Left kidney (tissue), 1 donor: ENCODE measurements at regions not wholly inside any gene's neighbourhood (a gene's known extent, or its start where the extent isn't known, plus 50 kb on each side); places are given as distances from the start of the nearest gene placed in this dataset.

Experiments
- DNase-seq: peaks from one replicate; pipeline ENCODE4 v3.0.0-alpha.2; 2013

- DNase-seq: peak; percentile 6
These were observed 485.7 kb downstream of the NUF2 start for GRCh38 chr1:163807331-163808049.

DNA sequence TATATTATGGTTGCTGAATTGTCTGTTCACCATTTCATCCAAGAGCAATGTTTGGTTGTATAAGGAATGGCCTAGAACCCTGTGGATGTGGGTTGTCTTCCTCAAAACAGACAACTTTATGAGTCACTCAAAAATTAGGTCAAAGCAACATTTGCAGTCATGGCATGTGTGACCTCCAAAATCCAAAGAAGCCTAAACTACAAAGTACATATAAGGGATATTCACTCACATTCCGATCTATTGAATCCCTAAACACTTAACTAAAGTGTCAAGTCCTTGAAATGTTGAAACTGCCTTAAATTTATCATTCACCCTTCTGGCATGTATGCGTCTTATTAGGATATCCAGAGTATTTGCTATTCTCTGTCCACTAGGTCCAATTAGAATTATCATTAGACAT lies 491.5 kb downstream of the NUF2 start:
- DNase-seq: no peak

- no peak for DNase-seq
These were observed 498.5 kb downstream of the NUF2 start for GRCh38 chr1:163820226-163820625.

- no peak for DNase-seq
These were observed 499.0 kb downstream of the NUF2 start for GRCh38 chr1:163820766-163821165.

GRCh38 chr1:163821679-163822078 lies 499.9 kb downstream of the NUF2 start:
- DNase-seq: no peak

GRCh38 chr1:163823017-163823416 lies 501.3 kb downstream of the NUF2 start:
- no peak for DNase-seq

DNA sequence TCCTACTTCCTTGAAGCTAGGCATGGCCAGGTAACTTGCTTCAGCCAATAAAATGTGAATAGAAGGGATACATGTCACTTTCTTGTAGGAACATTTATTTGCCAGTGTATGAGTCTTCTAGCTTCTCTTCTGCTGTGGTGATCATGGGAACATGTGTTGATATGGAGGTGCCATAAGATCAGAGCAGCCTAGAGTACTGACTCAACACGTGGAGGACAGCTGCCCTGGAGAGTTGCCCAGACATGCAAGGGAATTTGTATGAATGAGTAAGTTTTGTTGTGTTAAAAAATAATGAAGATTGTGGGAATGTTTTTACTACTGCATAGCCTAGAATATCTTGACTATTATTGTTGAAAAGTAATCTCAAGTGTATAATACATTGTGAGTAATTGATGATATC lies 502.3 kb downstream of the NUF2 start:
- DNase-seq: no peak

- no peak for DNase-seq
These were observed 502.7 kb downstream of the NUF2 start for GRCh38 chr1:163824490-163824889.

GRCh38 chr1:163826500-163826899 lies 504.7 kb downstream of the NUF2 start:
- DNase-seq: no peak

DNA sequence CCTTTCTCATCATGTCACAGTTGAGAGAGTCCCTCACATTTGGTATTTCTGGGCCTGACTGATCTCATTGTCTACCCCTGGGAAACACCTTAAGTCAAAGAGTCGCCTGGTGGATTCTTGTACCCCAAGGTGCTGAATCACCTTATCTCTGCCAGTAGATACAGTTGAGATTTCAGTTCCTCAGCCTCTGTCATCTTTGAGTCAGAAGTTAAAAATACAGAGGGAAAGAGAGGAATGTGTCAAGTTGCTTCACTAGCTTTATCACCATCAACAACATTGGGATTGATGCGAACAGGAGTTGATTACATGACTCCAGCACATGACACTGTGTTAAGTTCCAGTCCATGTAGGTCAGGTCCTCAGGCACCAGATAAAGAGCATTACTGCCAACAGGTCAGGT lies 513.0 kb downstream of the NUF2 start:
- DNase-seq: no peak

DNA sequence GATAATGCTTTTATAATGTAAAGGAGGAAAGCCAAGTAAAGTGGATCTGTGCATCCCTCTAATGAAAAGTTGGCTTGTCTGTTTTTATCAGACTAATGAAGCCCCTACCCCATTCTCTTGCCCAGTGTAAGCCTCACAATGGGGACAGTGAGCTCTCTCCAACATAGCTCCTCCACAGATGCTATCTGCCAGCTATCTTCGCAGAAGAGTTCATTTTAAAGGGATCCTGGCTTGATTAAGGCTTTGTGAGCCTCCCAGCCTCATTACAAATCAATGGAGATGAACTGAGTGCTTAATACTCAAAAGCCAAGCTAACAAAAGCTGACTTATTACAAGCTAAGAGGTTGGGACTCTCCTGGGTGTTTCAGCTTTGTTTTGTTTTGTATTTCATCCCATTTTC lies 514.7 kb downstream of the NUF2 start:
- DNase-seq: no peak

DNA sequence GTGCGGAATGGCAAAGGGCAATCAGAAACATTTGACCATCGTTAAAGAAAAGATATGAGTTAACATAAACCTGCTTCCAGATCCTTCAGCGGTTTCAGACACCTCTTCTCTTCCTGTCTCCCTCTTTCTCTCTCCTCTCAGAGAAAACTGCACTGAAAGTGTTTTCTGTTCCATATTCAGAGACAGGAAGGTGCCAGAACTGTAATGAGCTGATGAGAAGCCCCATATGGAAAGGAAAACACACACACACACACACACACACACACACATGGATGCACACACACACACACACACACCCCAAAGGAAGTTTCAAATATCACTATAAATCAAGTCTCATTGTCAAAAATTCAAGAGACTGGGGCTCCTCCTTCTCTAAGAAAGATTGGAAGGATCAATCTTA lies 515.5 kb downstream of the NUF2 start:
- no peak for DNase-seq

- DNase-seq: no peak
These were observed 520.8 kb downstream of the NUF2 start for GRCh38 chr1:163842571-163842970.

- DNase-seq: no peak
These were observed 522.7 kb downstream of the NUF2 start for GRCh38 chr1:163844459-163844858.

GRCh38 chr1:163845279-163845678 lies 523.5 kb downstream of the NUF2 start:
- no peak for DNase-seq

GRCh38 chr1:163863731-163864130 lies 542.0 kb downstream of the NUF2 start:
- no peak for DNase-seq

- no peak for DNase-seq
These were observed 542.5 kb downstream of the NUF2 start for GRCh38 chr1:163864207-163864606.

GRCh38 chr1:163866564-163866963 lies 544.8 kb downstream of the NUF2 start:
- DNase-seq: peak; percentile 42

DNA sequence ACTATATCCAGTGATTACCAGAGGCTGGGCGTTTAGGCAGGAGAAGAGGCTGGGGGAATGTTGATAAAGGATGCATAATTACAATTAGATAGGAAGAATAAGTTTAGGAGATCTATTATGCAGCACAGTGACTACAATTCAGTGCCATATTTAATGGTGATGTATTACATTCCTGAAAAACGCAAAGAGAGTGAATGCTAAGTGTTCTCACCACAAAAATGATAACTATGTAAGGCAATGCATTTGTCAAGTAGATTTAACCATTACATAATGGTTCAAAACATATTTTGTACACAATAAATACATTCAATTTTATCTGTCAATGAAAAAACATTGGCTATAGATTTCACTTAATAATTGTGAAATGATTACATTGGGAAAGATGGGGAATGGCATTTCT lies 548.9 kb downstream of the NUF2 start:
- no peak for DNase-seq

GRCh38 chr1:163872067-163872466 lies 550.3 kb downstream of the NUF2 start:
- no peak for DNase-seq

GRCh38 chr1:163874070-163874469 lies 552.3 kb downstream of the NUF2 start:
- no peak for DNase-seq

GRCh38 chr1:163875200-163875926 lies 553.6 kb downstream of the NUF2 start:
- no peak for DNase-seq

GRCh38 chr1:163875927-163876320 lies 554.2 kb downstream of the NUF2 start:
- no peak for DNase-seq

DNA sequence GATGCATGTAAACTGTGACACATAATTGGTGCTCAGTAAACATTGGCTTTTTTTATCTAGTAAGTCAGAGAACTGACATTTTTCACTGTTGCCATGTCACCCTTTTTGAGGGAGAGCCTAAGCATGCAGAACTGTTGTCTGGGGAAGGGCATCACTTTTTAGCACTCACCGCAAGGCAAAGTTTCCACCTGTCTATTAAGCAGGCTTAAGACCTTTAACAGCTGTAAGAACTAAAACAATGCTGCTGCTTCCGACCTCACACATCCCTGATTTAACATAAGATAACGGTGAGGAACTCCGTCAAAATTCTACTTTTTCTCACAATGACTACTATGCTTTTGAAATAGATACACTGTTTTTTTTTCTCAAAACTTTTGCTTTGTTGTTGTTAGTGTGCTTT lies 554.8 kb downstream of the NUF2 start:
- DNase-seq: no peak
